ENCODE measurements at regions not wholly inside any gene's neighbourhood (a gene's known extent, or its start where the extent isn't known, plus 50 kb on each side); places are given as distances from the start of the nearest gene placed in this dataset.

- TF ChIP-seq, protein P1, sequence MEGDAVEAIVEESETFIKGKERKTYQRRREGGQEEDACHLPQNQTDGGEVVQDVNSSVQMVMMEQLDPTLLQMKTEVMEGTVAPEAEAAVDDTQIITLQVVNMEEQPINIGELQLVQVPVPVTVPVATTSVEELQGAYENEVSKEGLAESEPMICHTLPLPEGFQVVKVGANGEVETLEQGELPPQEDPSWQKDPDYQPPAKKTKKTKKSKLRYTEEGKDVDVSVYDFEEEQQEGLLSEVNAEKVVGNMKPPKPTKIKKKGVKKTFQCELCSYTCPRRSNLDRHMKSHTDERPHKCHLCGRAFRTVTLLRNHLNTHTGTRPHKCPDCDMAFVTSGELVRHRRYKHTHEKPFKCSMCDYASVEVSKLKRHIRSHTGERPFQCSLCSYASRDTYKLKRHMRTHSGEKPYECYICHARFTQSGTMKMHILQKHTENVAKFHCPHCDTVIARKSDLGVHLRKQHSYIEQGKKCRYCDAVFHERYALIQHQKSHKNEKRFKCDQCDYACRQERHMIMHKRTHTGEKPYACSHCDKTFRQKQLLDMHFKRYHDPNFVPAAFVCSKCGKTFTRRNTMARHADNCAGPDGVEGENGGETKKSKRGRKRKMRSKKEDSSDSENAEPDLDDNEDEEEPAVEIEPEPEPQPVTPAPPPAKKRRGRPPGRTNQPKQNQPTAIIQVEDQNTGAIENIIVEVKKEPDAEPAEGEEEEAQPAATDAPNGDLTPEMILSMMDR (IDR thresholded peaks at IDR 0.05; ENCODE audit: low read depth, low read length, missing input control): no peak
- TF ChIP-seq RAD21 (IDR thresholded peaks at IDR 0.05): no peak
- no peak for TF ChIP-seq TAF1 (conservative IDR thresholded peaks at IDR 0.05)
Observed at GRCh38 chr1:204752688-204753040, 67.1 kb upstream of the LRRN2 start.

All from liver (tissue), 3 donors.